ENCODE measurements at regions not wholly inside any gene's neighbourhood (a gene's known extent, or its start where the extent isn't known, plus 50 kb on each side); places are given as distances from the start of the nearest gene placed in this dataset.

DNA sequence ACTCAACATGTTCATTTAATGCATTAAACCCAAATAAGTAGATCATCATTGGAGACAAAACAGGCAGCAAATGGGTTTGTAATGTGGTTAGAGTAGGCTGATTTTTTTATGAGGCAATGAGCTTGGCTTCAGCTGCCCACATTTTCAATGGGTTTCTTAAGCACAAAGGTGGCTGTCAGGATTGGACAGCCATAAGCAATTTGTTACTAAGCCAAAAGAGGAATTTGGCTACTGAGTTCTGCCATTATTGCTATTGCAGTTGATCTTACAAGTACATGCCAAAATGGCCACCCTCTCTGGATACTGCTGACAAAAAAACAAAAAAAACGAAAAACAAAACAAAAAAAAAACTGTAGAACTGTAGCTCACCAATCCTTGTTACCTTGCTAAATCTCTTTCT, 1348.0 kb upstream of the PIK3C3 start:
- H3K79me2 ChIP-seq (replicated peaks; ENCODE audit: insufficient read depth) = no peaks in the 10 kb centered on the region
- DNase-seq (ENCODE audit: low spot score) (no peak), ATAC-seq (no peak)
- H3K4me2 ChIP-seq = no peak overlapping the region
- H3K4me3 ChIP-seq = no peak overlapping the region
- H3K27me3 Mint-ChIP-seq (ENCODE audit: insufficient read depth, low read depth, poor library complexity) = no peaks in the 10 kb centered on the region
- H4K20me1 ChIP-seq (replicated peaks; ENCODE audit: insufficient read depth) = no peaks in the 10 kb centered on the region
- TF ChIP-seq ZNF462 (CRISPR knock-in tag; IDR thresholded peaks at IDR 0.05) (no peak), ZNF331 (CRISPR knock-in tag; IDR thresholded peaks at IDR 0.05; ENCODE audit: low read depth) (no peak), POLR2AphosphoS5 (IDR thresholded peaks at IDR 0.05; ENCODE audit: low read depth) (no peak), CREB1 (CRISPR knock-in tag; IDR thresholded peaks at IDR 0.05; ENCODE audit: low read depth) (no peak), ZNF114 (CRISPR knock-in tag; IDR thresholded peaks at IDR 0.05) (no peak), CTCF (conservative IDR thresholded peaks at IDR 0.05; ENCODE audit: low read depth in 2 of 2) (no peak), STAT1 (IDR thresholded peaks at IDR 0.05; ENCODE audit: unreplicated experiment) (no peak), JUNB (IDR thresholded peaks at IDR 0.05; ENCODE audit: unreplicated experiment) (no peak), EZH2phosphoT487 (IDR thresholded peaks at IDR 0.05; ENCODE audit: unreplicated experiment) (no peak), EZH2 (IDR thresholded peaks at IDR 0.05; ENCODE audit: low read depth, unreplicated experiment) (no peak), NANOG (IDR thresholded peaks at IDR 0.05; ENCODE audit: borderline replicate concordance) (no peak), REST (IDR thresholded peaks at IDR 0.05; ENCODE audit: unreplicated experiment) (no peak)
- TF ChIP-seq, protein P1, sequence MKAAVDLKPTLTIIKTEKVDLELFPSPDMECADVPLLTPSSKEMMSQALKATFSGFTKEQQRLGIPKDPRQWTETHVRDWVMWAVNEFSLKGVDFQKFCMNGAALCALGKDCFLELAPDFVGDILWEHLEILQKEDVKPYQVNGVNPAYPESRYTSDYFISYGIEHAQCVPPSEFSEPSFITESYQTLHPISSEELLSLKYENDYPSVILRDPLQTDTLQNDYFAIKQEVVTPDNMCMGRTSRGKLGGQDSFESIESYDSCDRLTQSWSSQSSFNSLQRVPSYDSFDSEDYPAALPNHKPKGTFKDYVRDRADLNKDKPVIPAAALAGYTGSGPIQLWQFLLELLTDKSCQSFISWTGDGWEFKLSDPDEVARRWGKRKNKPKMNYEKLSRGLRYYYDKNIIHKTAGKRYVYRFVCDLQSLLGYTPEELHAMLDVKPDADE (IDR thresholded peaks at IDR 0.05) = no peak
- H3K27ac Mint-ChIP-seq = no peak overlapping the region
- H3K36me3 Mint-ChIP-seq (ENCODE audit: low read depth) = no peaks in the 10 kb centered on the region
- no peaks in the 10 kb centered on the region for H3K27me3 ChIP-seq (ENCODE audit: insufficient read depth)
- H3F3A ChIP-seq (replicated peaks; ENCODE audit: low read depth) = no peaks in the 10 kb centered on the region
- H3K9me2 ChIP-seq (ENCODE audit: insufficient read depth) = no peaks in the 10 kb centered on the region
- no peaks in the 10 kb centered on the region for H3K4me1 ChIP-seq (ENCODE audit: insufficient read depth)
- H2AFZ ChIP-seq = peak overlapping the region; percentile 33; the same call in 1 of the 2 replicates
- H3K36me3 ChIP-seq (ENCODE audit: insufficient read depth) = no peaks in the 10 kb centered on the region
- H3K4me1 Mint-ChIP-seq = no peaks in the 10 kb centered on the region
- no peak overlapping the region for H3K4me3 Mint-ChIP-seq
- no peaks in the 10 kb centered on the region for H3K9me3 Mint-ChIP-seq
- no peak overlapping the region for H3K27ac ChIP-seq (ENCODE audit: low read depth)

Data from GM23338 (cell line).